Loucy (cell line): ENCODE measurements at regions not wholly inside any gene's neighbourhood (a gene's known extent, or its start where the extent isn't known, plus 50 kb on each side); places are given as distances from the start of the nearest gene placed in this dataset.

Experiments
- CTCF ChIP-seq: fragments of 200-600 bp; sonication (generic); conservative IDR thresholded peaks from 2 replicates; pipeline ENCODE4 v1.5.1; 2014; ENCODE audit warnings: mild to moderate bottlenecking, antibody characterized with exemption, low read length
- EZH2phosphoT487 ChIP-seq: fragments of 200-600 bp; IDR thresholded peaks from 2 replicates; pipeline ENCODE4 v1.6.1; 2018; ENCODE audit warnings: antibody characterized with exemption, mild to moderate bottlenecking, moderate library complexity, borderline replicate concordance

- TF ChIP-seq CTCF (no peak), EZH2phosphoT487 (no peak)
These were observed 83.5 kb downstream of the SLITRK1 start for GRCh38 chr13:83798731-83799130.
